Hematopoietic multipotent progenitor cell treated with erythropoietin and hydrocortisone succinate and interleukin-3 and kit ligand, for 15 days (in vitro differentiated cells): ENCODE measurements at regions not wholly inside any gene's neighbourhood (a gene's known extent, or its start where the extent isn't known, plus 50 kb on each side); places are given as distances from the start of the nearest gene placed in this dataset.

Experiments used
- DNase-seq: peaks from one replicate; pipeline ENCODE4 v3.0.0-alpha.2; 2015; ENCODE audit warnings: low spot score

DNA sequence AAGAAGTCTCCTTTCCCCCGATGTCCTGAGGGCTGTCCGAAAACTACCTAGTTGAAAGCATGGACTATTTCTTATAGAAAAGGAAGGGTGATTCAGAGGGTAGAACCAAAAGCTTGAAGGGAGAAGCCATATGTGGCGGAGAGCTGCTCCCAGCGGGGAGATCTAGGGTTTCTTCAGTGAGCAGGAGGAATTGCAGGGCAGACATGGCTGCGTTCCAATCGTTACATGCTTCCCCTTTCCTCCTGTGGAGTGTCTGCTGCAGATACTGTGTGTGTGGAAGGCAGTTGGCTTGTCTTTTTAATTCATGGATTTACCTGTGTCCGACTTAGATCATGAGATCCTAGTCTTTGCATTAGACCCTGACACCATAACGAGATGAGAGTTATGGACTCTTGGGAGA lies 799.5 kb downstream of the QKI start:
- no peak for DNase-seq

DNA sequence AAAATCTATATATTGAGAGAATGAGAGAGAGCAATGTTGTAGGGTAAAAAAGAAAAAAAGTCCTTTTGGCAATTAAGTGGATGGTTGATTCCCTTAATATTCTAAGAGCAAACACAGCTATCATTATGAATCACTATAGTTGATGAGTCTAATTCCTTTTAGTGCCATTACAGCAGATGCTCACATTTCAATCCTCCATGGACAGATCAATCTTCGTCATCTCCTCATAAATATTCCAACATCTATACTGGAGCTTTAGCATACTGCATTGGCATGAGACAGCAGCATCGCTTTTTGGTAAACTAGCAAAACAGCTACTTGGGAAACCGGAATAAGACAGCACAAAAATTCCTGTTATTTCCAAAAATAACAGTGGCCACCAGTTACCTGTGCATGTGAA lies 796.7 kb downstream of the QKI start:
- DNase-seq: no peak

DNA sequence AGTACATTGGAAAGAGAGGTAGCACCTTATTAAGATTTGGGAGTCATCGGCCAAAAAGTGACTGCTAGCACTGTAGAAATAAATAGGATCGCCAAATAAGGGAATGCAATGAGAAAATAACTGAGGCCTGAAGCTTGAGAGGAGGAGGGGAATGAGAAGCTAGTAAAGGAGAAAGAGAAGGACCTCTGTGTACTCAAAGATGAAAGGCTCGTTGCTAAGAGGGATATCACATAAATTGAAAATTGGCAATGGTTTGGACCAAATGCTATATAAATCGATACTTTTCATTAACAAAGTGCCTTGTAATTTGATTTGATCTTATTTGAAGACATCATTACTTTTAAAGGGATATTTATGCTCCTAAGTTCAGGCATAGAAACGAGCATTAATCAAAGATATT lies 796.3 kb downstream of the QKI start:
- DNase-seq: no peak

DNA sequence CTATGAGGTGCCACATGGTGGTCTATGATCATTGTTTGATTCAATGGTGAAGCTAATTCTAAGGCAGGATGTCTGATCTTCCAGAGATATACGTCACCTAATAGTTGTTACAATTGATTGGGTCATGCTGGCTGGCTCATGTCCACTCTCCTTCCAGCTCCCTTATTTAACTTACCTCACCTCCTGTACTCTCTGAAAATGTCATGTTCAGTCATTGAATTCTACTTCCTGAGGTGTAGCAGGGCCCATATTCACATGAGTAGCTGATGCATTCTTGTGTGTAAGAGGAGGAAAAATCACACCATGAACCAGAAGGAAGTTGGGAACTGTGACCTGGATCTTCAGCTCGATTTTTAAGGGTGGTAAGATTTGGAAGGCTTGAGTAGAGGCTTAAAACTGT lies 795.8 kb downstream of the QKI start:
- no peak for DNase-seq

DNA sequence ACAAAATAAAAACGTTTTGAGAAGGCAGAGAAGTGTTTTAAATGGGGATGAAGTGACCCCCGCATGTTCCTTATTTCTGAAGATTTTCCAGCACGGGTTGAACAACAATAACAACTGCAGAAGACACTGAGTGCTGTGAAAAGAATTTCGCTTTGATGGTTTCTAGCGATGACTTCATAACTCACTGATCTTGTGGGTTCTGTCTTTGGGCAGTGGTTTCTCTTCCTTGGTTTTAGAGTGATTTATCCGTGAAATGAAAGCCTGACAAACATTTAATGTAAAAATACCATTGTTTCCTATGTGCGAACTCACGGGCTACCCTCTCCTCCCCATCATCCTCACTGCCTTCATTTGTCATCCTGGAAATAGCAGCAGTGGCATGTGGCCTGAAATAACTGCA lies 793.9 kb downstream of the QKI start:
- no peak for DNase-seq

DNA sequence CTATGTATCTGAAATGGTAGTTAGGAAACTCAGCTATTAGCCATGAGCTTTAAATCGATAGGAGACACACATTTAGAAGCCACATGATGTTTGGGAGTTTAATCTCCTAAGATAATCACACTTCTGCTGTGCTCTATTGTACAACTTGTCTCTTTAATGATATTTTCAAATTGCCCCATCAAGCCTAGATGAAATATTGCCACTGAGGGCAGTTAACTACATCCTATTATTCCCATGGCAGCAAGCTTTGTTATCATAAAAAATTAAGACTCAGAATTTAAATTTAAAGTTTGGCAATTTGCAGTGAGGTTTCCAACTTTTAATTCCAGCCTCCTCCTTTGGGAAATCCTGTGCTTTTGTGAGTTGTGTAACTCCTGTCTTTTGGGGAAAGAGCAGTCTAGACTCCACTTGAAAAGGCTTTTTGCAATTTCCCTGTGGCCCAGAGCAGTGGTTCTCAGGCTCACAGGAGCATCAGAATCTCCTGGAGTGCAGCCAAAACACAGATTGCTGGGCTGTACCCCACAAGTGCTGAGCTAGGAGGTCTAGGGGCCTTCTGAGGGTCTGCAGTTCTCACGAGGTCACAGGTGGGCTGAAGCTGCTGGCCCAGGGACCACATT lies 792.4 kb downstream of the QKI start:
- no peak for DNase-seq

DNA sequence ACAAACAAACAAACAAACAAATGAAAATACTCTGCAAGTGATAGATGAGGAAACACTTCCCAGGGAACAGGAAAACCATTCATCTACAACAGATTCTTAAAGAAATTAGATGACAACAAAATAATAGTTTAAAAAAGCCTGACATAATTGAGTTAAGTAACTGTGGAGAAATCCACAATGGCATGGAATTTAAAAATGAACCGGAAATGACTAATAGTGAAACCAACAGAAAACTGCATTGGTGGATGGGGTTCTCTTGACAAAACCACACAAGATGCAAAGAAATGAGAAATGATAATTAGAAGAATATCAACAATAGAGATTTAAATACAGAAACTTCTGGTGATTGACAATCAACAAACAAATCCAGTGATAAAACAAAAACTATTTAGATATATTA lies 785.6 kb downstream of the QKI start:
- no peak for DNase-seq

DNA sequence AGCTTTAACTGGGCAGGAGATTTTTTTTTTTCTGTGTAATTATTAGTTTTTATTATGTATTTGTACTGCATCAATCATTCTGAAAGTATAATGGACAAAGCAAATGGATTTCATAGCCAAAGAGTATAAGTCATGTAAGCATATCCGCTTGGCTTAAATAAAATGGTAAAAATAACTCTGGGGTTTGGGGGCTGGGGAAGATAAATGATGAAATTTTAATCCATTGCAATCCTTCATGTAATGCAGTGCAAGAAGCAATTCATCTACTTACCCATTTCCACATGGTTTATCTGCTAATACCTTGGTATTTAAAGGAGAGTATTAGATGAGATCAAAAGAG lies 781.4 kb downstream of the QKI start:
- DNase-seq: no peak

DNA sequence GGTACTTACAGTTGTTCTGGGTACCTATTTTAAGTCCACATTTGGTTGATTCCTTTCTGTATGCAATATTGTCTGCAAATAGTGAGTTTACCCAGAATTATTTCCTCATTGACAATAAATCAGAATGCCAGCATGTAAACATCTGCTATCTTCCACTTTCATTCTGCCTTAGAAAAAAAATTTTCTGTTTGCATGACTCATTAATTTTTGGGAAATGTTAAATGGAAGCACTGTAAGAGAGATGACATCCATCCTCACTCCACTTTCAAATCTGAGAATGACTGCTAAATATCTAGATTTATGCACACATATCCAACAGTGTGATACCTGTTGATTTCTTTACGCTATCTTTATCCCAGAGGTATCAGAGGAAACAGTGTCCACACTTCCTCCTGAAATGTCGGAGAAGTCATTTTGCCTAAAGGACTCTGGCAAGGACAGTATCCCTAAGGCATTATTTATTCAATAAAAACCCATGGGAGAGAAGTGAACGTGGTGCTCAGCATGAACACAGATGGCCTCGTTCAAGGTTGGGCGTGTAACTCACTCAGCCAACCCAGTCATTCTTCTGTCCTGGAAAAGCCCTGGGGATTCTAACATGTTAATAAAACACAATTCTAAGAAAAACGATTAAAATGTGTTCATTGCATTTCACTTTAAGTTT lies 780.9 kb downstream of the QKI start:
- no peak for DNase-seq

DNA sequence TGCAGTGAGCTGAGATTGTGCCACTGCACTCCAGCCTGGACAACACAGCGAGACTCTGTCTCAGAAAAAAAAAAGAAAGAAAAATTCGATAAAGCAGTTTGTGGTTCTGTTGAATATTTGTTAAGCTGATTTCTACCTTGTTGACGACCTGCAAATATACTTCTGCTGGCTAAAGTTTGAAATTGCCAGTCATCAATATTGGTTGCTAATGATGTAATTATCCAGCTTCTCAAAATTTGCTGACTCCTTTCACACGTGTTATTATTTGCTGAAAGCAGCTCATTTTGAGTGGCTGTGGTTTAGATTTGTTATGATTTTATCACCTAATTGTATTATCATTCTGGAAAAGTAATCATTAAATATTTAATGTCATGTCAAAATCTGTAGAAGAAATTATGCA lies 774.3 kb downstream of the QKI start:
- DNase-seq: no peak

DNA sequence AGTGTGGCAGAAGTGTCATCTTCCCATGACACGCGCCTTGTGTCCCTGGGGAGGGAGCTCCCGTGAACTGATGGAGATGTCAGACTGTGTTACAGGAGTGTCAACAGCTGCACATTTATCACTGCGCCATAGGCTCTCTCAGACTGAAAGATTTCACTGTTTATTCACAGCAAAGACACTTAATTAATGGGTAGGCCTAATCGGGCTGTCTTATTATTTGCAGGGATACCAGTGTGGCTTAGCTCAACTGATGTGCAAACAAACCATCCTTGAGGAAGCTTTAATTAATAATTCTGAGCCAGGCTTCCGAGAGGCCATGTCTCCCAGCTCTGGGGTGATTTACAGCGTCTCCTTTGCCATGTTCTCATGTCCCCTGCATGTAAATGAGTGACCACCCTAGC lies 771.0 kb downstream of the QKI start:
- no peak for DNase-seq

DNA sequence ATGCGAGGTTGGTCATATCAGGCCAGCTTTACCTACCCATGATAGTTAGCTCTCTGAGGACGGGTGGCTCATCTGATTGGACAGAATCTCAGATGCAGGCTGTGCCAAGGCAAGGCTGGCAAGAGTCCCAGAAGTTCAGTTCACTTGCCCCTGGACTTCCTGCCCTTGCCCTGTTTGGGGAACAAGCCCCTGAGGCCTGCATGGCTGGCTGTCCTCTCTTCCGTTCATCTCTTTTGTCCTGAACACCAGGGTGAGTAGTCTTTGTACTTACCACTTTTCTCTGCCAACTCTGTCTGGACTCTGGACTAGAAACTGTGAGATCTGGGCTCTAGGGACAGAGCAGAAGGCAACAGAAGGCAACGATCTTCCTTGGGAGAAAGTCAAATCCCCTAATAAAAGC lies 769.9 kb downstream of the QKI start:
- DNase-seq: no peak

DNA sequence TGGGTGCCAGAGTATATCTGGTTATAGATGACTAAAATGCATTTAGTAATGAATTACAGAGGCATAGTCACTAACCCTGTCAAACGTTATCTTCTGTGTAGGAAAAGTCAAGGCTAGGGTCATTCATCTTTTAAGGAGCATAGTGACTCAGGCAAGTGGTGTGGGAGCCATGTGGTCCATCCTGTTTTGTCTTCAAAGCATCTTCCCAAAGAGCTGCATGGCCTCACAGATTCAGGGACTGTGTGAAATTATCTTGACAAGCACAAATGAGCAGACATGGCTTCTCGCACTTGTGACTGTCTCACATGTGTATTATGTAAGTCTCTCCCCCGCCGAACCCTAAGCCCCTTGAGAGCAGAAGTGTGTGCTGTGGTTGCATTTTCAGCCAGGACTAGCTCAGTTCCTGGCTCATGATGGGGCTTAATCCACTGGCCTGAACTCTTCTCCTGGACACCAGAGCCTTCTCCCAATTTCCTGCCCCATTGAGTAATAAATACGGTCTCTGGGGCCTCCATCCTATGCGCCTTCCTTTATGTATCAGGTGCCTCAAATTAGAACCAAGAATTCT lies 769.1 kb downstream of the QKI start:
- DNase-seq: no peak

DNA sequence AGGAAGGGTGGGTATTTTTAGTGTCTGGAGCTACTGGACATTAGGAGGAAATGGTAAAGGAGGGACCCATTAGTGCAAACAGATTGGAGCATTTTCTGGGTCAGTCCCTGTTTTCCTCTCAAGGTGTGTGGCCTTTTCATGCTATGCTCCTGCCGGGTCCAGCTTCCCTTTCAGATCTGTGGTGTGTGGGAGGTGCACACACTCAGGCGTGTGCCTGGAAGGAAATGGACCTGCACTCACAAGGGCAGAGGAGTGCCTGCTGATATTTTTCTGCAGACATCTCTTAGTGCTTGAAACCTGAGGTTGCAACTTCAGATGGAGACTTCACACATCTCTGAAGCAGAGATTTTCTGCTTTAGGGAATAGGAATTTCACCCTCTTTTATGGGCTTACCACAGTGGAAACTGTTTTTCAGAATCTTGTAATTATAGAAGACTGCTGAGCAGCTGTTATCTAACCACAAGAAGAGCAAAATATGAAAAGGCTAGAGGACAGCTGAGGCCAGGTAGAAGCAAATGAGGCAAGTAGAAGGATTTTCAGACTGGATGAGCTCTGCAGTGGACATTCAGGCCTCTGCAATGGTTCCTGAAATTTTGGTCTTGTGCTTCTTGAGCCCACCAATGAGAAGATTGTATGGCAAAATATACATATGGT lies 764.3 kb downstream of the QKI start:
- DNase-seq: no peak

DNA sequence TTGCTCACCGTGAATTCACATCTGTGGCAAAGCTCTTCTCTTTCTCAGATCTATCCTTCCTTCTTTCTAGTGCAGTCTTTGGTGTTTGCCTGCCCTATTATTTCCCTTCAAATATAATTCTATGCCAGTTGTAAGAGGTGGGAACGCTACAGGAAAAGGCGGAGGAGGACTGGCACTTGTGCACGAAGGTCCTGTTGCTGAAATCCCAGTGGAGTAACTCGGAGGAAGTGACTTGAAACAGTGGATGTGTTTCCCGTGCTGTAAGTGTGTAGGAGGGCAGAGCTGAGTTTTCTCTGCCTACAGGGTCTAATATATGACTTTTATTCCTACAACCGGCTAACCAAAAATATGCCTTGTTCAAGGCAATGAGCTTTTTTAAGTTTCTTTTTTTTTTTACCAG lies 754.8 kb downstream of the QKI start:
- DNase-seq: no peak

DNA sequence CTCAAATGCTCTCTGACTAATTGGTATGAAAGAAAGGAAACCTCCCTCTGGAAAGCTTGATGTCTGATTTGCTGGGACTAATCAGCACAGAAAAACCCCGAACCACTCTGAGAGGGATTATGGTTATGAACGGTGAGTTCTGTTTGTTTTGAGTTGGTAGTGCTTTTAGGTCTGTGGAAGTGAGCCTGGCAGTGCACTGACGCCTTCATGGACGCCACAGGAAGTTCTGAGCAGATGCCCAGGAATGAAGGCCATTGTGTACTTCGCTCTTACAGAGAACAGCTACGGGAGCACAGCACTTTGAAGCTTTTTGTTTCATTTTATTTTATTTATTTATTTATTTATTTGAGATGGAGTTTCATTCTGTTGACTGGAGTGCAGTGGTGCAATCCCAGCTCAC lies 754.1 kb downstream of the QKI start:
- no peak for DNase-seq

DNA sequence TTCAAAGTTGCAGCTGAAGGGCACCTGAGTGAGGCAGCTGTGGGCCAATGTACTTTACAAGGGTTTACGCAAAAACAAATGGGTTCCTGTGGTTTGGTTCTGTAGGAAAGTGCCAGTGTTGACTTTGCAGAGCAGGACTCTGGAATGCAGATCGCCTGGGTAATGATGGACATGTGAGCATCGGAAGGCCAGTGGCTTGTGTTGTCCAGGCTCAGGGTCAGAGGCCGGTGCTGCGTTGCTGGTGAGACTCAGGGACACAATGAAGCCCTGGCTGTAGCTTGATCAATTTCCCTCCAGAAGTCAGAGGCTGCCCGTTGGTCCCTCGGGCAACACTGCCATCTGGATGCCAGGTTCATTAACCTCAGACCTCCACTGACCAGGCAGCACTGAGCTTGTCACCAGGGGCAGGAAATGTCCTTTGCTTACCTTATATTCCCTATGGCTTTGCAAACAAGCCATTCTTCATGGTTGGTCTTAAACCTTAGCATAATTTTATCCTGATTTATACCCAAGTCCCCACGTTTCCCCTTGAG lies 753.4 kb downstream of the QKI start:
- no peak for DNase-seq

DNA sequence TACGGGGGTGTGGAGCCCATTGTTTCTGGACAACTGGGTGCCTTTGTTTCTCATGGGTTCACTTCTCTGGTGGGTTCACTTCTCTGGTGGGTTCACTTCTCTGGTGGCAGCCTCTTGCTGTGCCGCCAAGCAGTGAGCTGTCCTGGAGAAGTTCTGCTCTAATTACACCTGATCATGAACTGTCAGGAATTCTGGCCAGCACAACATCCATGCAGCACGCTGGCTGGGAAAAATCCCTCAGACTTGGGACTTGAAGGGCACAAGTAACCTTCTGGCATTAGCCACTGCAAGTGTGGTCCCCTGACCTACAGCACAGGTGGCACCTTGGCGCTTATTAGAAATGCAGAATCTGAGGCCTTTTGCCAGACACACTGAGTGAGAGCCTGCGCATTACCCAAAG lies 752.5 kb downstream of the QKI start:
- no peak for DNase-seq

DNA sequence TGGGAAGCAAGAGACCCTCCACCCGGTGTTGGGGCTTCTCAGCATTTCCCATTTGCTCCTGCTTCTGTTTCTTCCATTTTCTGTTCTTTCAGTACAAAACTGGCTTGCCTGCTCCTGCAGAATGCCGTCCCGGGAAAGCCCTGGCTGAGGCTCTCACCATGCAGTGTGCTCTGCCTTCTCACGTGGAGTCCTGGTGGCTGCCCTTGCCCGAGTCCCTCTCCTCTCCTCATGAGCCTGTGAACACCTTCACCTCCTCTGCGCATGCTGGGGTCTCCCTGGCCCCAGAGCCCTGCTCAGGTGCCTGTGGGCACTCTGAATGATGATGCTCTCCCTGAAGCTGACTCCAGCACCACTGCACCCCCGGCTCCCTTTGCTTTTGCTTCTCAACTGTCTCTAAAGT lies 752.0 kb downstream of the QKI start:
- no peak for DNase-seq

DNA sequence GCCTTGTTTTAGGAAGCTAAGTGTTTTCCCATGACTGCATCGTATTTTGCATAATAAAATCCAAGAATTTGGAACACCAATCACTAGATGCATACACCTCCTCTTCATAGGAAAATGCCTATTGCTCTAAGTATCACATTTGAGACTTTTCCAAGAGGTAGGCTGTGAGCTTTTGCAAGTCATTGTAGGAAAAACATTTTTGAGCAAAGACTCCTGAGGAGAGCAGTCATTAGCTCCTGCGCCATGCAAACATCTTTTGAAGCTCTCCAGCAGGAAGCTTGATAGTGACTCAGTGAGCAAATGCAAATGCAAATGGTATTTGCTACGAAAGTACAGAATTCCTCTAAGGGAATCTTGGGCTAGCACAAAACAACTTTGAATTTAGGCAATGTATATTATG lies 750.4 kb downstream of the QKI start:
- no peak for DNase-seq

DNA sequence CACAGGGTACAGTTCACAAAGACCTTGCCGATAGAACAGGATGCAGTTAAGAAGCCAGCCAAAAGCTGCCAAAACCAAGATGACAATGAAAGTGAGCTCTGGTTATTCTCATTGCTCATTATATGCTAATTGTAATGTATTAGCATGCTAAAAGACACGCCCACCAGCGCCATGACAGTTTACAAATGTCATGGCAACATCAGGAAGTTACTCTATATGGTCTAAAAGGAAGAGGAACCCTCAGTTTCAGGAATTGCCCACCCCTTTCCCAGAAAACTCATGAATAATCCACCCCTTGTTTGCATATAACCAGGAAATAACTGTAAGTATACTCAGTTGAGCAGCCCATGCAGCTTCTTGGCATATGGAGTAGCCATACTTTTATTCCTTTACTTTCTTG lies 748.7 kb downstream of the QKI start:
- DNase-seq: no peak

DNA sequence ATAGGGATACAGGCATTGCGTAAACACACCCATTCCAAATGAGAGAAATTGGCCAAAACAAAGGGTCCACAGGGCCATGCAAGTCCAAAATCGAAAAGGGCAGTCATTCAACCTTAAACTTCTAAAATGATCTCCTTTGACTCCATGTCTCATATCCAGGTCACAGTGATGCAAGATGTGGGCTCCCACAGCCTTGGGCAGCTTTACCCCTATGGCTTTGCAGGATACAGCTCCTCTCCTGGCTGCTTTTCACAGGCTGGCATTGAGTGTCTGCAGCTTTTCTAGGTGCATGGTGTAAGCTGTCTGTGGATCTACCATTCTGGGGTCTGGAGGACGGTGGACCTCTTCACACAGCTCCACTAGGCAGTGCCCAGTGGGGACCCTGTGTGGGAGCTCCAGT lies 744.5 kb downstream of the QKI start:
- no peak for DNase-seq

DNA sequence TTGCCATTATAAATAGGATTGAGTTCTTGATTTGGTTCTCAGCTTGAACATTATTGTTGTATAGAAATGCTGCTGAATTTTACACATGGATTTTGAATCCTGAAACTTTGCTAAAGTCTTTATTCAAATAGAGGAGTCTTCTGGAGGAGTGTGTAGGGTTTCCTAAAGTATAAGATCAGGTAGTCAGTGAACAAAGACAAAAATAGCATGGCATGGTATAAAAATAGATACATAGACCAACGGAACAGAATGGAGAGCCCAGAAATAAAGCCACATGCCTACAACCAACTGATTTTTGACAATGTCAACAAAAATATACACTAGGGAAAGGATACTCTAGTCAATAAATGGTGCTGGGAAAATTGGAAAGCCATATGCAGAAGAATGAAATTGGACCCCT lies 740.1 kb downstream of the QKI start:
- no peak for DNase-seq

DNA sequence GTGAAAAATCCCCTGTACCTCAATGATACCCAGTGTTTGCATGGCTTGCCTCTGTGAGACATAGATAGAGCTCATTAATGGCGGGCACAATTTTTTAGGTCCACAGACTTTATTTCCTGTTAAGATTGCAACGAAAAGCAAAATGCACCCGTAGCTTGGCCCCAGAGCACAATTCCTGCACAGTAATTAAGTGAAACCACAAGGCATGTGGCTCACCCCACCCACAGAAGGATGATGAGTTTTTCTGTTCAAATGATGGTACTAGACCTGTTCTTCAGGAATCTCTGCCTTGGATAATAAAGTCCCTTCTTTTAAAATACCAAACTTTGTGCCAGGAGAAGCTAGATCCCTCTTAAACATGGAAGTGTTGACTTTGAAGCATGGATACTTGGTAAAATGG lies 738.1 kb downstream of the QKI start:
- no peak for DNase-seq
